HL-60 (cell line): ENCODE measurements at regions not wholly inside any gene's neighbourhood (a gene's known extent, or its start where the extent isn't known, plus 50 kb on each side); places are given as distances from the start of the nearest gene placed in this dataset.

Experiments
- DNase-seq, 2 experiments: peaks; one replicate each; pipeline ENCODE4 v3.0.0-alpha.2; 2010 to 2020; ENCODE audit warnings: low read depth in 1 of 2, low spot score in 1 of 2
- H3K27ac ChIP-seq: fragments of 250-450 bp; sonication (Bioruptor Pico); replicated peaks from 2 replicates; pipeline ENCODE4 v1.5.1; 2020; ENCODE audit warnings: mild to moderate bottlenecking, moderate library complexity
- H3K27me3 ChIP-seq: fragments of 250-450 bp; sonication (Bioruptor Pico); 2 replicates; pipeline ENCODE4 v1.5.1; 2021; ENCODE audit warnings: mild to moderate bottlenecking, moderate library complexity; ENCODE audit not compliant: insufficient read depth, poor library complexity, severe bottlenecking
- H3K4me3 ChIP-seq: replicated peaks from 2 replicates; pipeline ENCODE4 v1.5.1; 2011; ENCODE audit warnings: mild to moderate bottlenecking, control low read depth, low read length; ENCODE audit not compliant: insufficient read depth
- GABPA ChIP-seq: IDR thresholded peaks from 2 replicates; pipeline ENCODE4 v1.6.1; 2012; ENCODE audit warnings: low read depth
- POLR2AphosphoS5 ChIP-seq: IDR thresholded peaks from 2 replicates; pipeline ENCODE4 v1.6.1; 2012; ENCODE audit warnings: low read depth
- SPI1 ChIP-seq: IDR thresholded peaks from 2 replicates; pipeline ENCODE4 v1.6.1; 2012; ENCODE audit warnings: low read depth, mild to moderate bottlenecking, borderline replicate concordance
- TF ChIP-seq, protein P1 (sequence below): IDR thresholded peaks from 2 replicates; pipeline ENCODE4 v1.6.1; 2012; ENCODE audit warnings: low read depth; ENCODE audit not compliant: insufficient replicate concordance
- TF ChIP-seq, protein P2 (sequence below): IDR thresholded peaks from one replicate; pipeline ENCODE4 v1.5.1; 2011; ENCODE audit warnings: low read length, control low read depth, inconsistent platforms; ENCODE audit not compliant: insufficient read depth

DNA sequence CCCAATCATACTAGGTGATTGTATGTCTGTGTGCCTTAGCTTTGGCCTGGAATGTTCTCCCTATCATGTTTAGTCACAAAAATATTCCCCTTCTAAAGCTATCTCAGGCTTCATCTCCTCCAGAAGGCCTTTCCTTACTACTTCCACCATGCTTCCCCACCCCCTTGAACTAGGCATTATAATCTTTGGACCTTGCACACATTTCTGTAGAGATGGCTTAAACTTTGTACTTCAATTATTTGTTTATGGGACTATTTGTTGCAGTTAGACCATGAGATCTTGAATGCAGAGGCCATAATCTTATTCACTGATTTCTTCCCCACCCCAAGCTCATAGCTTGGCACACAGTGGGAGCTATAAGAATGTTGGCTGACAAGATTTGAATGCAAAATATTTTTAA is 262.0 kb upstream of the EDA2R start:
- TF ChIP-seq, protein P1, sequence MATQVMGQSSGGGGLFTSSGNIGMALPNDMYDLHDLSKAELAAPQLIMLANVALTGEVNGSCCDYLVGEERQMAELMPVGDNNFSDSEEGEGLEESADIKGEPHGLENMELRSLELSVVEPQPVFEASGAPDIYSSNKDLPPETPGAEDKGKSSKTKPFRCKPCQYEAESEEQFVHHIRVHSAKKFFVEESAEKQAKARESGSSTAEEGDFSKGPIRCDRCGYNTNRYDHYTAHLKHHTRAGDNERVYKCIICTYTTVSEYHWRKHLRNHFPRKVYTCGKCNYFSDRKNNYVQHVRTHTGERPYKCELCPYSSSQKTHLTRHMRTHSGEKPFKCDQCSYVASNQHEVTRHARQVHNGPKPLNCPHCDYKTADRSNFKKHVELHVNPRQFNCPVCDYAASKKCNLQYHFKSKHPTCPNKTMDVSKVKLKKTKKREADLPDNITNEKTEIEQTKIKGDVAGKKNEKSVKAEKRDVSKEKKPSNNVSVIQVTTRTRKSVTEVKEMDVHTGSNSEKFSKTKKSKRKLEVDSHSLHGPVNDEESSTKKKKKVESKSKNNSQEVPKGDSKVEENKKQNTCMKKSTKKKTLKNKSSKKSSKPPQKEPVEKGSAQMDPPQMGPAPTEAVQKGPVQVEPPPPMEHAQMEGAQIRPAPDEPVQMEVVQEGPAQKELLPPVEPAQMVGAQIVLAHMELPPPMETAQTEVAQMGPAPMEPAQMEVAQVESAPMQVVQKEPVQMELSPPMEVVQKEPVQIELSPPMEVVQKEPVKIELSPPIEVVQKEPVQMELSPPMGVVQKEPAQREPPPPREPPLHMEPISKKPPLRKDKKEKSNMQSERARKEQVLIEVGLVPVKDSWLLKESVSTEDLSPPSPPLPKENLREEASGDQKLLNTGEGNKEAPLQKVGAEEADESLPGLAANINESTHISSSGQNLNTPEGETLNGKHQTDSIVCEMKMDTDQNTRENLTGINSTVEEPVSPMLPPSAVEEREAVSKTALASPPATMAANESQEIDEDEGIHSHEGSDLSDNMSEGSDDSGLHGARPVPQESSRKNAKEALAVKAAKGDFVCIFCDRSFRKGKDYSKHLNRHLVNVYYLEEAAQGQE: no peak
- no peaks in the 10 kb centered on the region for H3K27me3 ChIP-seq
- H3K27ac ChIP-seq: no peak overlapping the region
- no peak for DNase-seq
- H3K4me3 ChIP-seq: no peak overlapping the region

DNA sequence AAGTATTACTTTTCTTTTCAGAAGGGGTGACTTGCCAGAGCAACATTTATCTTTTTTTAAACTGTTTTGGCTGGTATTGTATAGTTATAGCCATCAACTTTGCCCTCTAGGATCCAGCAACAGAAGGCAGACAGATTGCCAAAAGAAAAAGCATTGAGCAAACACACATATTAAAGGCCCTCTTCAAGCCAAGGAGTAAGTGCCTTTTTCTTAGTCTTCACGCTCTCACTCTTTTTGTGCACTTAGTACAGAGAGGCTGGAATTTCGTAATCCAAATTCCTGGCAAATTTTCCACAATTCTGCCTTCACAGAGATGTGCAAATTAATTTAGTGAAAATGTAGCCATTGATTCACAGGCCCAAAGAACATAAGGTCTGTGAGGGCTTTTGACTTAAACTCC is 253.1 kb upstream of the EDA2R start:
- Histone ChIP-seq H3K4me3 (no peak overlapping the region), H3K27ac (no peak overlapping the region), H3K27me3 (no peaks in the 10 kb centered on the region)
- no peak for DNase-seq
- no peak for TF ChIP-seq SPI1
- TF ChIP-seq, protein P2, sequence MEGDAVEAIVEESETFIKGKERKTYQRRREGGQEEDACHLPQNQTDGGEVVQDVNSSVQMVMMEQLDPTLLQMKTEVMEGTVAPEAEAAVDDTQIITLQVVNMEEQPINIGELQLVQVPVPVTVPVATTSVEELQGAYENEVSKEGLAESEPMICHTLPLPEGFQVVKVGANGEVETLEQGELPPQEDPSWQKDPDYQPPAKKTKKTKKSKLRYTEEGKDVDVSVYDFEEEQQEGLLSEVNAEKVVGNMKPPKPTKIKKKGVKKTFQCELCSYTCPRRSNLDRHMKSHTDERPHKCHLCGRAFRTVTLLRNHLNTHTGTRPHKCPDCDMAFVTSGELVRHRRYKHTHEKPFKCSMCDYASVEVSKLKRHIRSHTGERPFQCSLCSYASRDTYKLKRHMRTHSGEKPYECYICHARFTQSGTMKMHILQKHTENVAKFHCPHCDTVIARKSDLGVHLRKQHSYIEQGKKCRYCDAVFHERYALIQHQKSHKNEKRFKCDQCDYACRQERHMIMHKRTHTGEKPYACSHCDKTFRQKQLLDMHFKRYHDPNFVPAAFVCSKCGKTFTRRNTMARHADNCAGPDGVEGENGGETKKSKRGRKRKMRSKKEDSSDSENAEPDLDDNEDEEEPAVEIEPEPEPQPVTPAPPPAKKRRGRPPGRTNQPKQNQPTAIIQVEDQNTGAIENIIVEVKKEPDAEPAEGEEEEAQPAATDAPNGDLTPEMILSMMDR: no peak
- TF ChIP-seq GABPA: no peak
- no peak for TF ChIP-seq POLR2AphosphoS5
- TF ChIP-seq, protein P1: no peak

DNA sequence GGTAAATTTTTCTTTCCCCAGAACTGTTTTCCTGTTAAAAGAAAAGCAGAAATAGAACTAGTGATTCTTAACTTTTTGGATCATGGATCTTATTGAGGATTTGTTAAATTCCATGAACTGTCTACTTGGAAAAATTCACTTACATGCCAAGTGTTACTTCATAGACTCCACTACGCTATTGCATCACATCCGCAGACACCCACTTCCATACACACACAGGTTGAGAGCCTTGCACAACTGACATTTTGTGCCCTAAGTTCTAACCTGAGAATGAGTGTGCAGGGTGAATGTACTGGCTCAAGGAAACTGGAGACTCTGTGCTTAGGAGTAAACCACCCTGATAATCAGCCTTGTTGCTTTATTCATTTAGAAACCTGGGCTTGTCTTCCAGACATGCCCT is 250.5 kb upstream of the EDA2R start:
- H3K27me3 ChIP-seq: no peaks in the 10 kb centered on the region

More for the DNA sequence above, 250.5 kb upstream of the EDA2R start:
- no peak overlapping the region for H3K4me3 ChIP-seq
- TF ChIP-seq, protein P2: no peak
- TF ChIP-seq GABPA (no peak), POLR2AphosphoS5 (no peak), SPI1 (no peak)
- TF ChIP-seq, protein P1: no peak
- DNase-seq: no peak
- H3K27ac ChIP-seq: no peak overlapping the region
